ENCODE measurements at regions not wholly inside any gene's neighbourhood (a gene's known extent, or its start where the extent isn't known, plus 50 kb on each side); places are given as distances from the start of the nearest gene placed in this dataset.

DNA sequence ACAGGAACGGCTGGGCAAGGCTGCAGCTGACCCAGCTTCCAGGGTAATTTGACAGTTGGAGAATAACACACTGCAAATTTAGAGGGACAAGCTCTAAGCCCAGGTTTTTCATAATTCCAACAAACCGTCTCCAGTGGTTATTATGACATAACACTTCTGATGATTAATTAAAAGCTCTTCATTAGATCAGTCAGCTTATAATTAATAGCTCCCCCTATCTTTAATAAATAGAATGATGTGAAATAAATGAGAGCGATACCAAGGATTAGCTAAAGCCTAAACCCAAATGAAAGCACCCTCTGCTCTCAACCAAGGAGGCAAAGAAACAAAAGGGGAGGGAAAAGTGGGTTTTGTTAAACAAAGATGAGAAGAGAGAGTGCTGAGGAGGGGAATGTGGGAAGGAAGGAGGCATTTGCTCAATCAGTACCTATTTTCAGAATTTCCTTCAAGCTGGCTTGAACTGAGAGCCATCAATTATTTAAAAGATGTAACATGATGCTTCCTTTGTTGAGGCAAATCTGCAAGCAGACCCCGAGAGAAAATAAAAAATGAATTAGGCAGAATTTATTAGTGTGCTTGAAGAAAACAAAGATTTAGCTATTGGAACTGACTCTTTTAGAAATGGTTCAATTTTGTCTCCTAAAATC lies 221.8 kb upstream of the ESRRG start:
- H3K27ac ChIP-seq: no peak overlapping the region
- no peaks in the 10 kb centered on the region for H3K9me3 ChIP-seq (ENCODE audit: low read depth)
- no peak for DNase-seq (ENCODE audit: low read depth in 1 of 2, low spot score in 1 of 2)
- peaks cover 7% of the 10 kb centered on the region for H3K4me1 ChIP-seq (ENCODE audit: low read depth)
- TF ChIP-seq, protein P1, sequence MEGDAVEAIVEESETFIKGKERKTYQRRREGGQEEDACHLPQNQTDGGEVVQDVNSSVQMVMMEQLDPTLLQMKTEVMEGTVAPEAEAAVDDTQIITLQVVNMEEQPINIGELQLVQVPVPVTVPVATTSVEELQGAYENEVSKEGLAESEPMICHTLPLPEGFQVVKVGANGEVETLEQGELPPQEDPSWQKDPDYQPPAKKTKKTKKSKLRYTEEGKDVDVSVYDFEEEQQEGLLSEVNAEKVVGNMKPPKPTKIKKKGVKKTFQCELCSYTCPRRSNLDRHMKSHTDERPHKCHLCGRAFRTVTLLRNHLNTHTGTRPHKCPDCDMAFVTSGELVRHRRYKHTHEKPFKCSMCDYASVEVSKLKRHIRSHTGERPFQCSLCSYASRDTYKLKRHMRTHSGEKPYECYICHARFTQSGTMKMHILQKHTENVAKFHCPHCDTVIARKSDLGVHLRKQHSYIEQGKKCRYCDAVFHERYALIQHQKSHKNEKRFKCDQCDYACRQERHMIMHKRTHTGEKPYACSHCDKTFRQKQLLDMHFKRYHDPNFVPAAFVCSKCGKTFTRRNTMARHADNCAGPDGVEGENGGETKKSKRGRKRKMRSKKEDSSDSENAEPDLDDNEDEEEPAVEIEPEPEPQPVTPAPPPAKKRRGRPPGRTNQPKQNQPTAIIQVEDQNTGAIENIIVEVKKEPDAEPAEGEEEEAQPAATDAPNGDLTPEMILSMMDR (IDR thresholded peaks at IDR 0.05; ENCODE audit: low read depth, low read length): no peak
- H3K4me3 ChIP-seq: no peak overlapping the region
- no peaks in the 10 kb centered on the region for H3K27me3 ChIP-seq
- H3K36me3 ChIP-seq: no peaks in the 10 kb centered on the region

DNA sequence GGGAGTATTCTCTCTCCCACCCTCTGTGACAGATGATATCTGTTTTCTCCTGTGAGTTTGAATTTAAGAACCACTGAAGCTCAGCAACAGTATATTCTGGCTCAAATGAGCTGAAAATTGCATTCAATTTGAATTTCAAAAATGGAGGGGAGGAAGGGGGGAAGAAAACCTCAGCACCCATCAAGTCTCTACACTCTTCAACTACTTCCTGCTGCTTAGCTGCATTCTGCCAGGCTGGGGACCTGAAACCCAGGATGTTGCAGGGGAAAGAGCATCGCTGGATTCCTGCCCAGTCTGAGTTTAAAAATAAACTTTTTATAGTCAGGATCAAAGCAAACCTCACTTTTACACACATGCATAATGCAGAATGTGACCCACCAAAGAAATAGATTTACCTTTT lies 214.3 kb upstream of the ESRRG start:
- no peak overlapping the region for H3K27ac ChIP-seq
- TF ChIP-seq, protein P1 (IDR thresholded peaks at IDR 0.05; ENCODE audit: low read depth, low read length): no peak
- peaks cover 15% of the 10 kb centered on the region for H3K4me1 ChIP-seq (ENCODE audit: low read depth)
- H3K27me3 ChIP-seq: no peaks in the 10 kb centered on the region
- H3K4me3 ChIP-seq: no peak overlapping the region
- H3K9me3 ChIP-seq (ENCODE audit: low read depth): no peaks in the 10 kb centered on the region
- DNase-seq (ENCODE audit: low read depth in 1 of 2, low spot score in 1 of 2): peak in 1 of 2 donors; percentile 14
- H3K36me3 ChIP-seq: no peaks in the 10 kb centered on the region

DNA sequence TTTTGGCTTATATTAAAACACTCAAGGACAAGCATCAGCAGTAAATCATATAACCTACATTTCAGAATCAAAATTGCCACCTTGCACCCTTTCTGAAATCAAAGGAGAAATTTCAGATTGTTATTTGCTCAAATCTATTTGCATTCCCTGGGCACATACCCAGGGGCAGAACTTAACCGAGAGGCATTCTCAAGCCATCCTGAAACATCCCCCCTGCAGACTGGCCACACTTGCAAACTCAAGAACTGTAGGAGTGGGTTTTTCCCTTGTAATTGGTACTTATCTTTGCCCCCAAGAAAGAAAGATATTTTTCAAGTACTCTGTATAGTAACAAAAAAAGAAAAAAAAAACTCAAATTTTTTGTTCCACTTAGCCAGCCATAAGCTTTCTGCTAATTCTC lies 213.6 kb upstream of the ESRRG start:
- Histone ChIP-seq H3K36me3 (no peaks in the 10 kb centered on the region), H3K4me3 (no peak overlapping the region), H3K27me3 (no peaks in the 10 kb centered on the region), H3K27ac (no peak overlapping the region), H3K9me3 (ENCODE audit: low read depth) (no peaks in the 10 kb centered on the region), H3K4me1 (ENCODE audit: low read depth) (peaks cover 15% of the 10 kb centered on the region)
- TF ChIP-seq, protein P1 (IDR thresholded peaks at IDR 0.05; ENCODE audit: low read depth, low read length): no peak
- no peak for DNase-seq (ENCODE audit: low read depth in 1 of 2, low spot score in 1 of 2)

DNA sequence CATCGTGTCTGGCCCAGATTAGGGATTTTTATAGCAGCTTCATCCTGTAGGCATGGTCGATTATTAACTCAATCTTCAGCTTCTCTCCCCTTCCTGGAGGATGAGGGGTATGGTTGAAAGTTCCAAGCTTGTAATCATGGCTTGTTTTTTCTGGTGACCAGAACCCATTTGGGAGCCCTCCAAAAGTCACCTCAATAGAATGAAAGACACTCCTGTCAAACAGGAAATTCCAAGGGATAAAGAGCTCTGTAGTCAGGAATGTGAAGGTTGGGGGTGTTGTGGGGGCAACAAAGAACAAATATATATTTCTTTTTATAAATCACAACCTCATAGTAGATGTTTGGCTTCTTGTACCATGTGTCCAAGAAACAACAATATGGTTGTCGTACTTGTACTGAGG lies 212.7 kb upstream of the ESRRG start:
- Histone ChIP-seq H3K27me3 (no peaks in the 10 kb centered on the region), H3K4me1 (ENCODE audit: low read depth) (peaks cover 15% of the 10 kb centered on the region), H3K4me3 (no peak overlapping the region), H3K36me3 (no peaks in the 10 kb centered on the region), H3K27ac (no peak overlapping the region), H3K9me3 (ENCODE audit: low read depth) (no peaks in the 10 kb centered on the region)
- TF ChIP-seq, protein P1 (IDR thresholded peaks at IDR 0.05; ENCODE audit: low read depth, low read length): no peak
- DNase-seq (ENCODE audit: low read depth in 1 of 2, low spot score in 1 of 2): no peak

DNA sequence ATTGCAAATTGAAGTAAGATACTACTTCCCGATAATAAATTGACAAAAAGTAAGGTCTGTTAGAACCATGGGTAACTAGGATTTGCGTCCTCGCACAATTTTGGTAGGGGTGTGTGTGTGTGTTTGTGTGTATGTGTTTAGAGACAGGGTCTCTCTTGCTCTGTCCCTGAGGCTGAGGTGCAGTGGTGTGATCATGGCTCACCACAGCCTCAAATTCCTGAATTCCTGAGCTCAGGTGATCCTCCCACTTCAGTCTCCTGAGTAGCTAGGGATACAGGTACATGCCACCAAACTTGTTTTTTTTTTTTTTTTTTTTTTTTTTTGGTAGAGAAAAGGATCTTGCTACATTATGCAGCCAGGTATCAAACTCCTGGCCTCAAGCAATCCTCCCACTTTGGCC lies 209.2 kb upstream of the ESRRG start:
- no peaks in the 10 kb centered on the region for H3K27me3 ChIP-seq
- H3K4me3 ChIP-seq: no peak overlapping the region
- TF ChIP-seq, protein P1 (IDR thresholded peaks at IDR 0.05; ENCODE audit: low read depth, low read length): no peak
- no peak overlapping the region for H3K27ac ChIP-seq
- no peaks in the 10 kb centered on the region for H3K36me3 ChIP-seq
- H3K9me3 ChIP-seq (ENCODE audit: low read depth): no peaks in the 10 kb centered on the region
- peaks cover 10% of the 10 kb centered on the region for H3K4me1 ChIP-seq (ENCODE audit: low read depth)
- DNase-seq (ENCODE audit: low read depth in 1 of 2, low spot score in 1 of 2): no peak

Measured in cardiac muscle cell (in vitro differentiated cells and primary cell).